GM06990 (cell line): ENCODE measurements at regions not wholly inside any gene's neighbourhood (a gene's known extent, or its start where the extent isn't known, plus 50 kb on each side); places are given as distances from the start of the nearest gene placed in this dataset.

Experiments
- DNase-seq: peaks from one replicate; pipeline ENCODE4 v3.0.0-alpha.2; 2011; ENCODE audit not compliant: insufficient read length; ENCODE audit errors: extremely low read depth
- H3K27me3 ChIP-seq: replicated peaks from 2 replicates; pipeline ENCODE4 v1.6.0; 2011; ENCODE audit warnings: low read length; ENCODE audit not compliant: control insufficient read depth, insufficient read depth
- H3K36me3 ChIP-seq: 2 replicates; pipeline ENCODE4 v1.5.1; 2011; ENCODE audit warnings: low read length; ENCODE audit not compliant: control insufficient read depth, insufficient read depth
- H3K4me3 ChIP-seq: replicated peaks from 2 replicates; pipeline ENCODE4 v1.5.1; 2011; ENCODE audit warnings: low read depth, mild to moderate bottlenecking, control low read depth, low read length
- TF ChIP-seq, protein P1 (sequence below): IDR thresholded peaks from 2 replicates; pipeline ENCODE4 v1.5.1; 2011; ENCODE audit warnings: low read length, control low read depth, mild to moderate bottlenecking, inconsistent platforms; ENCODE audit not compliant: insufficient read depth, poor library complexity, severe bottlenecking

DNA sequence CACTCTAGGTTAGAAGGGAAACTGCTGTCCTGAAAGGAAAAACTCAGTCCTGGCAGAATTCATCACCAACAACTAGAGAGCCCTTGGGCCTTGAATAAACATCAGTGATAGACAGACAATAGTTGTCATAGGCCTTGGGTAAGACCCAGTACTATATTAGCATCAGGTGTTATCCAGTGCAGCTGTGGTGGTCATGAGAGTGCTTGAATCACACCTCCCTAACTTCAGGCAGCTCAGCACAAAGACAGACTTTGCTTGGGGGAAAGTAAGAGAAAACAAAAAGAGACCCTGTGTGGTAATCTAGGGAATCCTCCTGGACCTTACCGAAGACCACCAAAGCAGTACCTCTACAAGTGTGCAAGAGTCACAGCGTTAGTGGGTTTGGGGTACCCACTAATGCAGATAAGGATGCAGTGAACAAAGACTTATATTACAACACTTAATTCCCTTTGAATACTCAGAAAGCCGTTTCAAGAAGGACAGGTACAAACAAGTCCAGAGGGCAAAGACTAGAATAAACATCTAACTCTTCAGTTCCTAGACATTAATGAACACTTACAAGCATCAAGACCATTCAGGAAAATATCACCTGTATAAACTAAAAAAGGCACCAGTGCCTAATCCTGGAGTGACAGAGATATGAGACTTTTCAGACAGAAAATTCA is 332.3 kb upstream of the EPHA3 start:
- H3K27me3 ChIP-seq, result no peaks in the 10 kb centered on the region
- no peaks in the 10 kb centered on the region for H3K36me3 ChIP-seq
- no peak for DNase-seq
- no peak overlapping the region for H3K4me3 ChIP-seq
- TF ChIP-seq, protein P1, sequence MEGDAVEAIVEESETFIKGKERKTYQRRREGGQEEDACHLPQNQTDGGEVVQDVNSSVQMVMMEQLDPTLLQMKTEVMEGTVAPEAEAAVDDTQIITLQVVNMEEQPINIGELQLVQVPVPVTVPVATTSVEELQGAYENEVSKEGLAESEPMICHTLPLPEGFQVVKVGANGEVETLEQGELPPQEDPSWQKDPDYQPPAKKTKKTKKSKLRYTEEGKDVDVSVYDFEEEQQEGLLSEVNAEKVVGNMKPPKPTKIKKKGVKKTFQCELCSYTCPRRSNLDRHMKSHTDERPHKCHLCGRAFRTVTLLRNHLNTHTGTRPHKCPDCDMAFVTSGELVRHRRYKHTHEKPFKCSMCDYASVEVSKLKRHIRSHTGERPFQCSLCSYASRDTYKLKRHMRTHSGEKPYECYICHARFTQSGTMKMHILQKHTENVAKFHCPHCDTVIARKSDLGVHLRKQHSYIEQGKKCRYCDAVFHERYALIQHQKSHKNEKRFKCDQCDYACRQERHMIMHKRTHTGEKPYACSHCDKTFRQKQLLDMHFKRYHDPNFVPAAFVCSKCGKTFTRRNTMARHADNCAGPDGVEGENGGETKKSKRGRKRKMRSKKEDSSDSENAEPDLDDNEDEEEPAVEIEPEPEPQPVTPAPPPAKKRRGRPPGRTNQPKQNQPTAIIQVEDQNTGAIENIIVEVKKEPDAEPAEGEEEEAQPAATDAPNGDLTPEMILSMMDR, result no peak

- no peaks in the 10 kb centered on the region for H3K27me3 ChIP-seq
- no peak overlapping the region for H3K4me3 ChIP-seq
- no peak for DNase-seq
- TF ChIP-seq, protein P1, result no peak
- no peaks in the 10 kb centered on the region for H3K36me3 ChIP-seq
Observed at GRCh38 chr3:88779482-88779881, 327.9 kb upstream of the EPHA3 start.

DNA sequence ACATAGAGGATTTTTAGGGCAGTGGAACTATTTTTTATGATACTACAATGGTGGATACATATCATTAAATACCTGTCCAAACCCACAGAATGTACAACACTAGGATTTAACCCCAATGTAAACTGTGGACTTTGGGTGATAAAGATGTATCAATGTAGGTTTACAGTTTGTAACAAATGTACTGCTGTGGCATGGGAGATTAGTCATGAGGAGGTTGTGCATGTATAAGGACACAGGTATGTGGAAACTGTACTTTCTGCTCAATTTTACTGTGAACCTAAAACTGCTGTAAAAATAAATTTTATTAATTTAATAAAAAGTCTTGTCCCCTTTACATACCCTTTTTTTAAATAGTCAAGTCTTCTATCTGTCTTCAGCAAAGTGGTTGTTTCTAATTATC is 322.5 kb upstream of the EPHA3 start:
- H3K36me3 ChIP-seq, result no peaks in the 10 kb centered on the region
- TF ChIP-seq, protein P1, result no peak
- H3K27me3 ChIP-seq, result no peaks in the 10 kb centered on the region
- no peak overlapping the region for H3K4me3 ChIP-seq
- DNase-seq, result no peak

- TF ChIP-seq, protein P1, result no peak
- Histone ChIP-seq H3K4me3 (no peak overlapping the region), H3K27me3 (no peaks in the 10 kb centered on the region), H3K36me3 (no peaks in the 10 kb centered on the region)
- DNase-seq, result no peak
Observed at GRCh38 chr3:88785841-88786240, 321.6 kb upstream of the EPHA3 start.

DNA sequence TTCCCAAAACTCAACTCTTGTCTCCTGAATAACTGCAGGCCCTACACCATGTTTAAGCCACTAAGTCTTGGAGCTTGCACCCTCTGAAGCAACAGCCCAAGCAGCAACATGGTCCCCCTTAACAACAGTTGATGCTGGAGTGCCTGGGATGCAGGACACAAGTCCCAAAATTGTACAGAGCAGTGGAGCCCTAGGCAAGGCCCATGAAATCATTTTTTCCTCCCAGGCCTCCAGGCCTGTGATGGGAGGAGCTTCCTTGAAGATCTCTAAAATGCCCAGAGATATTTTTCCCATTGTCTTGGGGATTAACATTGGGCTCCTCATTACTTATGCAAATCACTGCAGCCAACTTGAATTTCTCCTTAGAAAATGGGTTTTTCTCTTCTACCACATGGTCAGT is 311.9 kb upstream of the EPHA3 start:
- H3K4me3 ChIP-seq, result no peak overlapping the region
- H3K27me3 ChIP-seq, result no peaks in the 10 kb centered on the region
- no peak for DNase-seq
- no peaks in the 10 kb centered on the region for H3K36me3 ChIP-seq
- TF ChIP-seq, protein P1, result no peak
